HepG2 (cell line): ENCODE measurements at regions not wholly inside any gene's neighbourhood (a gene's known extent, or its start where the extent isn't known, plus 50 kb on each side); places are given as distances from the start of the nearest gene placed in this dataset.
"Not testable (repeated sequence)": the region's sequence is repeated elsewhere in the genome, so short reads cannot be mapped to it uniquely, and the experiment has no call there.

ENCODE experiments used
- ATAC-seq: fragments of 200-7000 bp; cut with Tn5 transposase; 3 replicates; pipeline ENCODE4 v1.9.1; 2020; ENCODE audit warnings: mild to moderate bottlenecking, moderate library complexity
- BruUV-seq: library from RNA; stranded (reverse); fragments of 400-500 nt; replicated peaks from 2 replicates; lab custom pipeline; 2021; lab: Mats Ljungman, UMichigan
- CTCF ChIA-PET: fragments of 300-600 bp; formaldehyde crosslinking; extraction: SDS; loops from one replicate; lab custom pipeline; 2021; ENCODE audit warnings: low total read pairs, inconsistent platforms, low intra/inter-chr PET ratio; lab: Yijun Ruan, JAX
- POLR2A ChIA-PET: fragments of 350-600 bp; sonication (Branson Sonifier 250); formaldehyde crosslinking; loops from one replicate; lab custom pipeline; 2020; ENCODE audit warnings: antibody characterized with exemption, inconsistent platforms; lab: Yijun Ruan, JAX
- DNase-seq: peaks from one replicate; pipeline ENCODE4 v3.0.0-alpha.2; 2015; ENCODE audit warnings: low spot score
- FAIRE-seq: peaks from 3 replicates; lab custom pipeline; 2011; peaks lifted over from hg19 to GRCh38; lab: Jason Lieb, UNC
- H2AFZ ChIP-seq: one replicate; pipeline ENCODE4 v1.6.1; 2011; ENCODE audit warnings: low read length, inconsistent platforms
- H3K27ac ChIP-seq: fragments of 300-600 bp; 3 replicates; pipeline ENCODE4 v1.8.0; 2011; ENCODE audit warnings: mixed run types, mild to moderate bottlenecking, mixed read lengths, low read length, inconsistent platforms; ENCODE audit not compliant: insufficient read depth; ENCODE audit errors: extremely low read length
- H3K27me3 ChIP-seq, 2 experiments: fragments of 200-600 bp in 1 of 2; 2 replicates in 1 of 2; 3 replicates in 1 of 2; pipeline versions ENCODE4 v1.6.0 to v1.8.0; 2011; ENCODE audit warnings: low read length in 2 of 2, mild to moderate bottlenecking in 2 of 2, moderate library complexity in 2 of 2, inconsistent platforms in 1 of 2; ENCODE audit not compliant: insufficient read depth in 2 of 2, control insufficient read depth in 1 of 2
- H3K36me3 ChIP-seq, 2 experiments: fragments of 200-600 bp in 1 of 2; replicated peaks in 1 of 2; 2 replicates in 1 of 2; 3 replicates in 1 of 2; pipeline versions ENCODE4 v1.5.1 to v1.8.0; 2011; ENCODE audit warnings: low read length in 2 of 2, inconsistent platforms in 1 of 2; ENCODE audit not compliant: insufficient read depth in 2 of 2, control insufficient read depth in 1 of 2
- H3K4me1 ChIP-seq: 2 replicates; pipeline ENCODE4 v1.5.1; 2012; ENCODE audit warnings: low read length, inconsistent platforms; ENCODE audit not compliant: insufficient read depth
- H3K4me2 ChIP-seq: 2 replicates; pipeline ENCODE4 v1.6.0; 2011; ENCODE audit warnings: low read depth, low read length, inconsistent platforms
- H3K4me3 ChIP-seq, 3 experiments: fragments of 200-600 bp in 1 of 3; sonication (generic), shearing (Covaris generic) in 1 of 3; replicated peaks in 1 of 3; 2 replicates each; pipeline ENCODE4 v1.5.1; 2011 to 2016; ENCODE audit warnings: low read length in 3 of 3, inconsistent platforms in 2 of 3, low read depth in 2 of 3, mild to moderate bottlenecking in 2 of 3, control low read depth in 1 of 3, mixed read lengths in 1 of 3; ENCODE audit not compliant: insufficient read depth in 1 of 3
- H3K79me2 ChIP-seq: one replicate; pipeline ENCODE4 v1.6.1; 2011; ENCODE audit warnings: low read length, inconsistent platforms; ENCODE audit not compliant: insufficient read depth
- H3K9ac ChIP-seq: 2 replicates; pipeline ENCODE4 v1.6.0; 2011; ENCODE audit warnings: mild to moderate bottlenecking, low read depth, low read length, inconsistent platforms; ENCODE audit not compliant: insufficient read depth
- H3K9me3 ChIP-seq: 2 replicates; pipeline ENCODE4 v1.5.1; 2012; ENCODE audit warnings: mild to moderate bottlenecking, low read length
- H4K20me1 ChIP-seq: 2 replicates; pipeline ENCODE4 v1.6.0; 2011; ENCODE audit warnings: inconsistent platforms, mild to moderate bottlenecking, low read length, moderate library complexity; ENCODE audit not compliant: insufficient read depth
- WGBS: methylation state at CpG from one replicate; pipeline ENCODE4 v1.1.6; 2017; ENCODE audit warnings: low lambda C conversion rate; 5-methylcytosine and 5-hydroxymethylcytosine counted together
- in situ Hi-C: cut with HindIII; loops from 2 replicates; pipeline ENCODE4 v1.10.0; 2017; ENCODE audit warnings: low pct_unique_long_range_greater_than_20kb; ENCODE audit not compliant: extremely low pct_ligation_motif_present
- intact Hi-C: fragments of 100-400 bp; cut with micrococcal nuclease; formaldehyde crosslinking; loops from one replicate; pipeline ENCODE4 v1.10.0; 2022; ENCODE audit not compliant: unreplicated experiment

- FAIRE-seq, DNase-seq, H3K79me2 ChIP-seq, H4K20me1 ChIP-seq, H3K9ac ChIP-seq, H3K27ac ChIP-seq, H3K4me3 ChIP-seq, in situ Hi-C loops, H3K27me3 ChIP-seq, H3K4me1 ChIP-seq, intact Hi-C loops, POLR2A ChIA-PET, CTCF ChIA-PET, H3K4me2 ChIP-seq, ATAC-seq, H3K9me3 ChIP-seq, H3K36me3 ChIP-seq, H2AFZ ChIP-seq, BruUV-seq: not testable (repeated sequence)
Measured at GRCh38 chr2:89996779-89997178, 1305.3 kb downstream of the RPIA start.

- not testable (repeated sequence) for BruUV-seq
Measured at GRCh38 chr2:90004553-90004952, 1313.1 kb downstream of the RPIA start.

GRCh38 chr2:90010442-90011100 is 1319.1 kb downstream of the RPIA start:
- POLR2A ChIA-PET, FAIRE-seq, H3K36me3 ChIP-seq, intact Hi-C loops, H2AFZ ChIP-seq, H3K9ac ChIP-seq, H4K20me1 ChIP-seq, in situ Hi-C loops, H3K4me3 ChIP-seq, H3K79me2 ChIP-seq, CTCF ChIA-PET, ATAC-seq, H3K27me3 ChIP-seq, BruUV-seq, H3K27ac ChIP-seq, DNase-seq, H3K4me1 ChIP-seq, H3K4me2 ChIP-seq, H3K9me3 ChIP-seq: not testable (repeated sequence)
- 0% methylated on average over 2 of the region's 4 CpGs for WGBS

More at GRCh38 chr2:90004553-90004952, 1313.1 kb downstream of the RPIA start:
- H3K9ac ChIP-seq, intact Hi-C loops, H3K27ac ChIP-seq, FAIRE-seq, H3K36me3 ChIP-seq, H3K79me2 ChIP-seq, H3K9me3 ChIP-seq, H2AFZ ChIP-seq, H3K27me3 ChIP-seq, DNase-seq, H3K4me2 ChIP-seq, in situ Hi-C loops, POLR2A ChIA-PET, H4K20me1 ChIP-seq, ATAC-seq, H3K4me1 ChIP-seq, H3K4me3 ChIP-seq, CTCF ChIA-PET: not testable (repeated sequence)

GRCh38 chr2:90011101-90011443 is 1319.6 kb downstream of the RPIA start:
- H3K4me3 ChIP-seq, FAIRE-seq, ATAC-seq, H3K4me2 ChIP-seq, CTCF ChIA-PET, BruUV-seq, H3K9ac ChIP-seq, in situ Hi-C loops, H3K36me3 ChIP-seq, H4K20me1 ChIP-seq, H3K79me2 ChIP-seq, H3K9me3 ChIP-seq, H3K27me3 ChIP-seq, H3K27ac ChIP-seq, POLR2A ChIA-PET, H2AFZ ChIP-seq, intact Hi-C loops, DNase-seq, H3K4me1 ChIP-seq: not testable (repeated sequence)
